IMR-90 (cell line): ENCODE measurements at regions not wholly inside any gene's neighbourhood (a gene's known extent, or its start where the extent isn't known, plus 50 kb on each side); places are given as distances from the start of the nearest gene placed in this dataset.
"Not testable (repeated sequence)": the region's sequence is repeated elsewhere in the genome, so short reads cannot be mapped to it uniquely, and the experiment has no call there.

ENCODE experiments used
- CTCF ChIP-seq: conservative IDR thresholded peaks from 2 replicates; pipeline ENCODE4 v1.5.1; 2012; ENCODE audit warnings: mild to moderate bottlenecking, low read depth, low read length, improper control_type of control experiment
- FOS ChIP-seq: fragments of 150-350 bp; IDR thresholded peaks from 2 replicates; pipeline ENCODE4 v1.6.1; 2016; ENCODE audit warnings: low read depth, low read length
- MAFK ChIP-seq: IDR thresholded peaks from 2 replicates; pipeline ENCODE4 v1.6.1; 2012; ENCODE audit warnings: low read depth, low read length, improper control_type of control experiment
- POLR2A ChIP-seq: IDR thresholded peaks from 2 replicates; pipeline ENCODE4 v1.6.1; 2012; ENCODE audit warnings: mild to moderate bottlenecking, low read depth, low read length
- RAD21 ChIP-seq: IDR thresholded peaks from 2 replicates; pipeline ENCODE4 v1.6.1; 2012; ENCODE audit warnings: low read length, improper control_type of control experiment
- SMC3 ChIP-seq: fragments of 150-350 bp; IDR thresholded peaks from 2 replicates; pipeline ENCODE4 v1.6.1; 2016; ENCODE audit warnings: low read depth, mild to moderate bottlenecking, antibody characterized with exemption, low read length, moderate library complexity
- USF2 ChIP-seq: fragments of 150-350 bp; IDR thresholded peaks from 2 replicates; pipeline ENCODE4 v1.6.1; 2017; ENCODE audit warnings: mild to moderate bottlenecking, antibody characterized with exemption, low read length, low read depth

DNA sequence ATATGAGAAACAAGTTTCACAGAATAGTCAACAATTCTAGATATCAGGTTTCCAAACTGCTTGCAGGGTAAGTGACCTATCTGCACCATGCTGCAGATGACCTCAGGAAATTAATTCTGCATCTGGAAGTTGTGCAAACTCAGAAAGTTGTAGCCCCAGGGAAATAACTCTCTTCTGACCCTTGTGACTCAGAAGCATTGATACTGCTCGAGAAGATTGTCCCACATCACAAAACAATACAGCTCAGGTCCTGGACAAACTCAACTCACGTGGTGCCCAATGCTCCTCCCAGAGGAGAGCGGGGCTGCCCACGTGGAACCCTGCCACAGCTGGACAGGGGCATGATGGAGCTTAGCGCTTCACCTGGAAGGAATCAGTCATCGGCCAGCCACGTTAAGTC, 221.9 kb upstream of the LRRC61 start:
- not testable (repeated sequence) for TF ChIP-seq POLR2A, CTCF, MAFK, USF2, FOS, SMC3, RAD21
